Fibroblast of pulmonary artery (primary cell): ENCODE measurements at regions not wholly inside any gene's neighbourhood (a gene's known extent, or its start where the extent isn't known, plus 50 kb on each side); places are given as distances from the start of the nearest gene placed in this dataset.
A peak's percentile ranks its signal among the peaks of the same experiment; 100 is the strongest.

Source experiments
- DNase-seq: peaks from one replicate; pipeline ENCODE4 v3.0.0-alpha.2; 2010; ENCODE audit warnings: low read depth
- H3K4me3 ChIP-seq: replicated peaks from 2 replicates; pipeline ENCODE4 v1.5.1; 2011; ENCODE audit warnings: low read depth, mild to moderate bottlenecking, control low read depth, low read length, moderate library complexity
- CTCF ChIP-seq: IDR thresholded peaks from 2 replicates; pipeline ENCODE4 v1.5.1; 2011; ENCODE audit warnings: mild to moderate bottlenecking, control low read depth, low read length, inconsistent platforms; ENCODE audit errors: missing control alignments

GRCh38 chr2:173754165-173754564, 211.0 kb downstream of the SP3 start:
- DNase-seq, result no peak
- no peak overlapping the region for H3K4me3 ChIP-seq
- TF ChIP-seq CTCF, result no peak

DNA sequence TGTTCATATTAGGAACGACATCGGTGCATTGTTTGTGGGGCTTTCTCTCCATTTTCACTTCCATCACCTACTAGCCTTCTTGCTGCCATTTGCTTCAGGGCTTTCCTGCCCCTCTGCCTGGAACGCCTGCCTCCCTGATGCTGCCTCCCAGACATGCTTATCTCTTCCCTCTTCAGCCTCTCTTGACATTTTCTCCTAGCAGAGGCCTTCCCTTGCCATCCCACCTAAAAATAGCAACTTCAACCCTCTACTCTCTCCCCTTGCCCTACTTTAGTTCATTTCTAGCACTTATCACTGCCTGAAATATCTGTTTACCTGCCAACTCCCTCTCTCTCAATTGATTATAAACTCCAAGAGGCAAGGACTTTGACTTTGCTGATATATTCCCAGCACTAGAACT, 210.3 kb downstream of the SP3 start:
- TF ChIP-seq CTCF, result no peak
- DNase-seq, result no peak

GRCh38 chr2:173755798-173756197, 209.4 kb downstream of the SP3 start:
- no peak for DNase-seq
- H3K4me3 ChIP-seq, result no peak overlapping the region
- TF ChIP-seq CTCF, result no peak

More for the DNA sequence above, 210.3 kb downstream of the SP3 start:
- no peak overlapping the region for H3K4me3 ChIP-seq

GRCh38 chr2:173759959-173760358, 205.2 kb downstream of the SP3 start:
- no peak for DNase-seq
- H3K4me3 ChIP-seq, result no peak overlapping the region
- TF ChIP-seq CTCF, result no peak

DNA sequence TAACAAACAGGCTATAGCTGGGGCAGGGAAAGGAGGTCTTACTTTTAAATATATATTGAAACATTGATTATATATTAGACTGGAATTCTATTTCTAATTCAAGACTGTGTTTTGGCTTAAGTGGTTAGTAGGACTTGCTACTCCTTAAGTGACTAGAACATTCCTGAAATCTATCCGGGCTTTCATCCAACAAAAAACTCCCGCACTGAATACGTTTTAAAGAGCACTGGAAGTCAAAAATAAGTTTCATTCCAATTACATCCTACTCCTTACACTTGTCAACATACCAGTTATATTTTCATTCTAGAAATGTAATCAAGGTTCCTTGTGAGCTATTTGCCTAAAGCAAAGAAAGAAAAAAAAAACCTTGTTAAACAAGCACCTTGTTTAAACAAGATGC, 204.6 kb downstream of the SP3 start:
- TF ChIP-seq CTCF, result no peak
- H3K4me3 ChIP-seq, result no peak overlapping the region
- DNase-seq, result peak; percentile 45

- DNase-seq, result no peak
- H3K4me3 ChIP-seq, result no peak overlapping the region
- TF ChIP-seq CTCF, result no peak
These were observed 203.5 kb downstream of the SP3 start for GRCh38 chr2:173761603-173762119.

DNA sequence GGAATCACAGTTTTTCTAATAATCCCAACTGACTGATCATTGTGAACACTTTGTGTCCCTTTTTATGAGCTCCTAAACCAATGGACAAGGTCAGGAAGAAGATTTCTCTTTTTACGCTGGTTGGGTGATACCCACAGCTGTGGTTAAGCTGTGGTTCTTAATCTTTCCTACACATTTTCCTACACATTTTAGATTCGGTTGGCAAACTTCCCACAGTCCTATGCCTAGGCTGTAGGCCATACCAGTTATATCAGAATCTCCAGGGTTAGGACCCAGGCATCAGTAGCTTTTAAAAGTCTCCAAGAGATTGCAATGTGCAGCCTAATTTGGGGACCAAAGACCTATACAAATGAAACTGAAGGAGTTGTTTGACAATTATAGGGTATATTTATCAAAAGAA, 203.0 kb downstream of the SP3 start:
- no peak for DNase-seq
- no peak overlapping the region for H3K4me3 ChIP-seq
- TF ChIP-seq CTCF, result no peak
